HL-60 (cell line): ENCODE measurements at regions not wholly inside any gene's neighbourhood (a gene's known extent, or its start where the extent isn't known, plus 50 kb on each side); places are given as distances from the start of the nearest gene placed in this dataset.

Experiments used
- POLR2AphosphoS5 ChIP-seq: IDR thresholded peaks from 2 replicates; pipeline ENCODE4 v1.6.1; 2012; ENCODE audit warnings: low read depth
- SPI1 ChIP-seq: IDR thresholded peaks from 2 replicates; pipeline ENCODE4 v1.6.1; 2012; ENCODE audit warnings: low read depth, mild to moderate bottlenecking, borderline replicate concordance
- TF ChIP-seq, protein P1 (sequence below): IDR thresholded peaks from one replicate; pipeline ENCODE4 v1.5.1; 2011; ENCODE audit warnings: low read length, control low read depth, inconsistent platforms; ENCODE audit not compliant: insufficient read depth
- TF ChIP-seq, protein P2 (sequence below): IDR thresholded peaks from 2 replicates; pipeline ENCODE4 v1.6.1; 2012; ENCODE audit warnings: low read depth; ENCODE audit not compliant: insufficient replicate concordance

DNA sequence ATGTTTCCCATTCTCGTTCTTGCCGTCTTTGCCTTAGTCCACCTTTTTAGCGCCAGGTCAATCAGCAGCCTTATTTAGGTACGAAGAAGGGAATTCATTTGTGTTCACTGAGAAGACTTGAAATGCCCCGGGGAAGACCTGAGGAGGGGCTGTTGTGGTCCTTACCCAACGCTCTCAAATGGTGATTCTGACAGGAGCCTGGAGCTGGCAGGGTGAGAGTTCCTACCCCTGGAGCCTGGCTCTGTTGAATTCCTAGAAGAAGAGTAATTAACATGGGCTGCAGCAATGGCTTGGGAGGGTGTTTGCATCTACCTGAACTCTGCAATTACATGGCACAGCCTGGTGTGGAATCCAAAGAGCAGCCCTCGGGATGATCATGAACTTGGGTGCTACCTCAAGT lies 76.9 kb upstream of the DSCAM start:
- TF ChIP-seq, protein P1, sequence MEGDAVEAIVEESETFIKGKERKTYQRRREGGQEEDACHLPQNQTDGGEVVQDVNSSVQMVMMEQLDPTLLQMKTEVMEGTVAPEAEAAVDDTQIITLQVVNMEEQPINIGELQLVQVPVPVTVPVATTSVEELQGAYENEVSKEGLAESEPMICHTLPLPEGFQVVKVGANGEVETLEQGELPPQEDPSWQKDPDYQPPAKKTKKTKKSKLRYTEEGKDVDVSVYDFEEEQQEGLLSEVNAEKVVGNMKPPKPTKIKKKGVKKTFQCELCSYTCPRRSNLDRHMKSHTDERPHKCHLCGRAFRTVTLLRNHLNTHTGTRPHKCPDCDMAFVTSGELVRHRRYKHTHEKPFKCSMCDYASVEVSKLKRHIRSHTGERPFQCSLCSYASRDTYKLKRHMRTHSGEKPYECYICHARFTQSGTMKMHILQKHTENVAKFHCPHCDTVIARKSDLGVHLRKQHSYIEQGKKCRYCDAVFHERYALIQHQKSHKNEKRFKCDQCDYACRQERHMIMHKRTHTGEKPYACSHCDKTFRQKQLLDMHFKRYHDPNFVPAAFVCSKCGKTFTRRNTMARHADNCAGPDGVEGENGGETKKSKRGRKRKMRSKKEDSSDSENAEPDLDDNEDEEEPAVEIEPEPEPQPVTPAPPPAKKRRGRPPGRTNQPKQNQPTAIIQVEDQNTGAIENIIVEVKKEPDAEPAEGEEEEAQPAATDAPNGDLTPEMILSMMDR: no peak
- TF ChIP-seq POLR2AphosphoS5: no peak
- TF ChIP-seq SPI1: no peak
- TF ChIP-seq, protein P2, sequence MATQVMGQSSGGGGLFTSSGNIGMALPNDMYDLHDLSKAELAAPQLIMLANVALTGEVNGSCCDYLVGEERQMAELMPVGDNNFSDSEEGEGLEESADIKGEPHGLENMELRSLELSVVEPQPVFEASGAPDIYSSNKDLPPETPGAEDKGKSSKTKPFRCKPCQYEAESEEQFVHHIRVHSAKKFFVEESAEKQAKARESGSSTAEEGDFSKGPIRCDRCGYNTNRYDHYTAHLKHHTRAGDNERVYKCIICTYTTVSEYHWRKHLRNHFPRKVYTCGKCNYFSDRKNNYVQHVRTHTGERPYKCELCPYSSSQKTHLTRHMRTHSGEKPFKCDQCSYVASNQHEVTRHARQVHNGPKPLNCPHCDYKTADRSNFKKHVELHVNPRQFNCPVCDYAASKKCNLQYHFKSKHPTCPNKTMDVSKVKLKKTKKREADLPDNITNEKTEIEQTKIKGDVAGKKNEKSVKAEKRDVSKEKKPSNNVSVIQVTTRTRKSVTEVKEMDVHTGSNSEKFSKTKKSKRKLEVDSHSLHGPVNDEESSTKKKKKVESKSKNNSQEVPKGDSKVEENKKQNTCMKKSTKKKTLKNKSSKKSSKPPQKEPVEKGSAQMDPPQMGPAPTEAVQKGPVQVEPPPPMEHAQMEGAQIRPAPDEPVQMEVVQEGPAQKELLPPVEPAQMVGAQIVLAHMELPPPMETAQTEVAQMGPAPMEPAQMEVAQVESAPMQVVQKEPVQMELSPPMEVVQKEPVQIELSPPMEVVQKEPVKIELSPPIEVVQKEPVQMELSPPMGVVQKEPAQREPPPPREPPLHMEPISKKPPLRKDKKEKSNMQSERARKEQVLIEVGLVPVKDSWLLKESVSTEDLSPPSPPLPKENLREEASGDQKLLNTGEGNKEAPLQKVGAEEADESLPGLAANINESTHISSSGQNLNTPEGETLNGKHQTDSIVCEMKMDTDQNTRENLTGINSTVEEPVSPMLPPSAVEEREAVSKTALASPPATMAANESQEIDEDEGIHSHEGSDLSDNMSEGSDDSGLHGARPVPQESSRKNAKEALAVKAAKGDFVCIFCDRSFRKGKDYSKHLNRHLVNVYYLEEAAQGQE: no peak
